Muscle layer of colon (tissue), 2 donors: ENCODE measurements at regions not wholly inside any gene's neighbourhood (a gene's known extent, or its start where the extent isn't known, plus 50 kb on each side); places are given as distances from the start of the nearest gene placed in this dataset.

Source experiments
- H3K27ac ChIP-seq: one replicate; pipeline ENCODE4 v1.7.0; 2013; ENCODE audit warnings: low read depth, mild to moderate bottlenecking, low read length, moderate library complexity
- H3K27me3 ChIP-seq, 2 donors: one replicate each; pipeline ENCODE4 v1.7.0; 2013; ENCODE audit warnings: low read length in 2 of 2, mild to moderate bottlenecking in 2 of 2; ENCODE audit not compliant: insufficient read depth in 2 of 2, control insufficient read depth in 1 of 2
- H3K36me3 ChIP-seq: one replicate; pipeline ENCODE4 v1.7.0; 2013; ENCODE audit warnings: mild to moderate bottlenecking, low read length; ENCODE audit not compliant: insufficient read depth
- H3K4me1 ChIP-seq: one replicate; pipeline ENCODE4 v1.7.0; 2013; ENCODE audit warnings: mild to moderate bottlenecking, low read length; ENCODE audit not compliant: insufficient read depth
- H3K4me3 ChIP-seq, 2 donors: one replicate each; pipeline ENCODE4 v1.7.0; 2013; ENCODE audit warnings: low read length in 2 of 2, low read depth in 1 of 2, mild to moderate bottlenecking in 1 of 2, moderate library complexity in 1 of 2
- H3K9ac ChIP-seq: one replicate; pipeline ENCODE4 v1.7.0; 2013; ENCODE audit warnings: low read length
- H3K9me3 ChIP-seq: one replicate; pipeline ENCODE4 v1.7.0; 2013; ENCODE audit warnings: mild to moderate bottlenecking, low read length
- donor health status: abdominal sarcoma.
- donor health status: Adenocarcinoma of cecum.

GRCh38 chr6:90432937-90433336 lies 136.3 kb upstream of the BACH2 start:
- Histone ChIP-seq H3K27me3 (no peaks in the 10 kb centered on the region), H3K4me1 (no peaks in the 10 kb centered on the region), H3K4me3 (no peak overlapping the region), H3K9ac (no peak overlapping the region), H3K27ac (no peak overlapping the region), H3K9me3 (peaks cover 5% of the 10 kb centered on the region), H3K36me3 (no peaks in the 10 kb centered on the region)

- Histone ChIP-seq H3K9me3 (peaks cover 5% of the 10 kb centered on the region), H3K4me1 (no peaks in the 10 kb centered on the region), H3K4me3 (no peak overlapping the region), H3K27me3 (no peaks in the 10 kb centered on the region), H3K27ac (no peak overlapping the region), H3K36me3 (no peaks in the 10 kb centered on the region), H3K9ac (no peak overlapping the region)
These were observed 135.6 kb upstream of the BACH2 start for GRCh38 chr6:90432041-90432775.

- Histone ChIP-seq H3K4me3 (no peak overlapping the region), H3K9ac (no peak overlapping the region), H3K9me3 (peaks cover 5% of the 10 kb centered on the region), H3K27ac (no peak overlapping the region), H3K36me3 (no peaks in the 10 kb centered on the region), H3K4me1 (no peaks in the 10 kb centered on the region), H3K27me3 (no peaks in the 10 kb centered on the region)
These were observed 134.9 kb upstream of the BACH2 start for GRCh38 chr6:90431576-90431975.

- H3K4me1 ChIP-seq, result no peaks in the 10 kb centered on the region
These were observed 133.1 kb upstream of the BACH2 start for GRCh38 chr6:90429713-90430112.

GRCh38 chr6:90428514-90428913 lies 131.9 kb upstream of the BACH2 start:
- Histone ChIP-seq H3K4me1 (no peaks in the 10 kb centered on the region), H3K4me3 (no peak overlapping the region), H3K36me3 (no peaks in the 10 kb centered on the region), H3K9me3 (peaks cover 5% of the 10 kb centered on the region), H3K27ac (no peak overlapping the region), H3K9ac (no peak overlapping the region), H3K27me3 (no peaks in the 10 kb centered on the region)

More at GRCh38 chr6:90429713-90430112, 133.1 kb upstream of the BACH2 start:
- peaks cover 5% of the 10 kb centered on the region for H3K9me3 ChIP-seq
- no peak overlapping the region for H3K9ac ChIP-seq
- no peak overlapping the region for H3K4me3 ChIP-seq
- no peaks in the 10 kb centered on the region for H3K27me3 ChIP-seq
- H3K27ac ChIP-seq, result no peak overlapping the region
- no peaks in the 10 kb centered on the region for H3K36me3 ChIP-seq

GRCh38 chr6:90425161-90425641 lies 128.6 kb upstream of the BACH2 start:
- H3K4me1 ChIP-seq, result no peaks in the 10 kb centered on the region
- H3K27ac ChIP-seq, result no peak overlapping the region
- no peaks in the 10 kb centered on the region for H3K36me3 ChIP-seq
- no peak overlapping the region for H3K4me3 ChIP-seq
- H3K27me3 ChIP-seq, result no peaks in the 10 kb centered on the region
- H3K9me3 ChIP-seq, result peaks cover 5% of the 10 kb centered on the region
- H3K9ac ChIP-seq, result no peak overlapping the region

- H3K4me3 ChIP-seq, result no peak overlapping the region
- no peaks in the 10 kb centered on the region for H3K4me1 ChIP-seq
- H3K36me3 ChIP-seq, result no peaks in the 10 kb centered on the region
- H3K27me3 ChIP-seq, result no peaks in the 10 kb centered on the region
- H3K9me3 ChIP-seq, result peaks cover 3% of the 10 kb centered on the region
- H3K27ac ChIP-seq, result no peak overlapping the region
- no peak overlapping the region for H3K9ac ChIP-seq
These were observed 127.9 kb upstream of the BACH2 start for GRCh38 chr6:90424580-90424979.

- Histone ChIP-seq H3K27ac (no peak overlapping the region), H3K4me1 (no peaks in the 10 kb centered on the region), H3K9me3 (no peaks in the 10 kb centered on the region), H3K9ac (no peak overlapping the region), H3K4me3 (no peak overlapping the region), H3K36me3 (no peaks in the 10 kb centered on the region), H3K27me3 (no peaks in the 10 kb centered on the region)
These were observed 125.0 kb upstream of the BACH2 start for GRCh38 chr6:90421666-90422065.

- Histone ChIP-seq H3K27ac (no peak overlapping the region), H3K4me1 (no peaks in the 10 kb centered on the region), H3K9ac (no peak overlapping the region), H3K4me3 (no peak overlapping the region), H3K9me3 (no peaks in the 10 kb centered on the region), H3K36me3 (no peaks in the 10 kb centered on the region), H3K27me3 (no peaks in the 10 kb centered on the region)
These were observed 123.9 kb upstream of the BACH2 start for GRCh38 chr6:90420500-90420899.

- no peaks in the 10 kb centered on the region for H3K4me1 ChIP-seq
- H3K27ac ChIP-seq, result no peak overlapping the region
- H3K36me3 ChIP-seq, result no peaks in the 10 kb centered on the region
- no peaks in the 10 kb centered on the region for H3K27me3 ChIP-seq
- H3K4me3 ChIP-seq, result no peak overlapping the region
- H3K9me3 ChIP-seq, result no peaks in the 10 kb centered on the region
- no peak overlapping the region for H3K9ac ChIP-seq
These were observed 120.7 kb upstream of the BACH2 start for GRCh38 chr6:90417385-90417784.

GRCh38 chr6:90416322-90416721 lies 119.7 kb upstream of the BACH2 start:
- no peaks in the 10 kb centered on the region for H3K4me1 ChIP-seq
- no peak overlapping the region for H3K9ac ChIP-seq
- H3K4me3 ChIP-seq, result no peak overlapping the region
- H3K9me3 ChIP-seq, result no peaks in the 10 kb centered on the region
- H3K36me3 ChIP-seq, result no peaks in the 10 kb centered on the region
- H3K27me3 ChIP-seq, result no peaks in the 10 kb centered on the region
- no peak overlapping the region for H3K27ac ChIP-seq

GRCh38 chr6:90415178-90415577 lies 118.5 kb upstream of the BACH2 start:
- H3K9me3 ChIP-seq, result no peaks in the 10 kb centered on the region
- no peak overlapping the region for H3K27ac ChIP-seq
- no peaks in the 10 kb centered on the region for H3K27me3 ChIP-seq
- H3K9ac ChIP-seq, result no peak overlapping the region
- H3K4me3 ChIP-seq, result no peak overlapping the region
- H3K4me1 ChIP-seq, result no peaks in the 10 kb centered on the region
- H3K36me3 ChIP-seq, result no peaks in the 10 kb centered on the region
